ENCODE measurements at regions not wholly inside any gene's neighbourhood (a gene's known extent, or its start where the extent isn't known, plus 50 kb on each side); places are given as distances from the start of the nearest gene placed in this dataset.

DNA sequence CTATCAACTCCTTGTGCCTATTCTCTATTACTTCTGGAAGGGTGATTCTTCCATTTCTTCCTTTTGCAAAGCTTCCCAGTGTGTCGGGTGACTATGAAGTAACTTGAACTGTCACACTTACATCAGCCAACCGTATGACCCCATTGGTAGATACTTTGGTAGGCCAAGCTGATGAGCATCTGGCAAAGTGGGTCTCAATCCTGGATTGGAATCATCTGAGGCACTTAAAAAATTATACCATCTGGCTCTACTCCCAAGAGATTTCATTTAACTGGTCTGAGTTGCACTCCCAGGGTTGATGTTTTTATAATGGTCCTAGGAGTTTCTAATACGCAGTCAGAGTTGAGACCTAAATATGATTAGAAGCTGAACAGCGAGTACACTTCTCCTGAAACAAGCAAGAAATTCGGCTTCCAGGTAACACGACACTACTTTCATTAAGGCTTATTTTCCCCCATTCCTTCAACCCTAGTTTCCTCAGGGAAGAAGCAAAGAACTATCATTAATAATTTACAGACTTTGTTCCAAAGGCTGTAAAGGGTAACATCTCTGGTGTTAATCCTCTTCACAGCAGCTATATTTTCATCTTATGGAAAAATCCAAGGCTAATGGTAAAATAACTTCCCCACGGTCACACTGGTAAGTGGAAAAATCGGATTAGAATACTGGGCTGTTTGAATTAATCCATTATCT lies 76.8 kb downstream of the PDE6H start:
- H3K27me3 ChIP-seq (replicated peaks in 1 of 4; ENCODE audit: control extremely low read depth in 1 of 4, control insufficient read depth in 3 of 4, insufficient read depth in 4 of 4, low read length in 3 of 4) = no peaks in the 10 kb centered on the region
- ChIA-PET POLR2A (no interaction called here), CTCF (no interaction called here)
- H3K9me3 Mint-ChIP-seq (ENCODE audit: insufficient read depth) = no peaks in the 10 kb centered on the region
- no peaks in the 10 kb centered on the region for H3K36me3 ChIP-seq (replicated peaks in 1 of 2; ENCODE audit: control extremely low read depth in 1 of 2, control insufficient read depth in 1 of 2, extremely low read depth in 1 of 2, insufficient read depth in 2 of 2, low read length in 1 of 2)
- DNase-seq (no peak), ATAC-seq (ENCODE audit: low read depth) (no peak)
- no peaks in the 10 kb centered on the region for H3K9me3 ChIP-seq (ENCODE audit: control extremely low read depth in 1 of 3, control insufficient read depth in 2 of 3, insufficient read depth in 1 of 3, low read length in 2 of 3)
- no peaks in the 10 kb centered on the region for H3K4me1 Mint-ChIP-seq
- no peak overlapping the region for H3K27ac Mint-ChIP-seq
- intact Hi-C loops (cut with micrococcal nuclease) = no loop called here
- H3K4me3 Mint-ChIP-seq = no peak overlapping the region
- H3K9ac ChIP-seq (ENCODE audit: low read length) = no peak overlapping the region
- H3K4me1 ChIP-seq (ENCODE audit: control insufficient read depth in 2 of 2, insufficient read depth in 2 of 2, low read length in 2 of 2) = no peaks in the 10 kb centered on the region
- H3K79me2 ChIP-seq (ENCODE audit: control insufficient read depth, insufficient read depth, low read length) = no peaks in the 10 kb centered on the region
- H2AFZ ChIP-seq (ENCODE audit: insufficient read depth, low read depth, low read length, poor library complexity, severe bottlenecking) = no peak overlapping the region
- no peak overlapping the region for H3K27ac ChIP-seq (ENCODE audit: low read length in 2 of 2)
- H3K4me3 ChIP-seq (ENCODE audit: control extremely low read depth in 1 of 5, extremely low read depth in 1 of 5, insufficient read depth in 1 of 5, low read depth in 2 of 5, low read length in 4 of 5) = no peak overlapping the region
- H3K27me3 Mint-ChIP-seq = no peaks in the 10 kb centered on the region
- H4K20me1 ChIP-seq (ENCODE audit: control insufficient read depth, insufficient read depth, low read length, poor library complexity, severe bottlenecking) = no peaks in the 10 kb centered on the region
- TF ChIP-seq, protein P1, sequence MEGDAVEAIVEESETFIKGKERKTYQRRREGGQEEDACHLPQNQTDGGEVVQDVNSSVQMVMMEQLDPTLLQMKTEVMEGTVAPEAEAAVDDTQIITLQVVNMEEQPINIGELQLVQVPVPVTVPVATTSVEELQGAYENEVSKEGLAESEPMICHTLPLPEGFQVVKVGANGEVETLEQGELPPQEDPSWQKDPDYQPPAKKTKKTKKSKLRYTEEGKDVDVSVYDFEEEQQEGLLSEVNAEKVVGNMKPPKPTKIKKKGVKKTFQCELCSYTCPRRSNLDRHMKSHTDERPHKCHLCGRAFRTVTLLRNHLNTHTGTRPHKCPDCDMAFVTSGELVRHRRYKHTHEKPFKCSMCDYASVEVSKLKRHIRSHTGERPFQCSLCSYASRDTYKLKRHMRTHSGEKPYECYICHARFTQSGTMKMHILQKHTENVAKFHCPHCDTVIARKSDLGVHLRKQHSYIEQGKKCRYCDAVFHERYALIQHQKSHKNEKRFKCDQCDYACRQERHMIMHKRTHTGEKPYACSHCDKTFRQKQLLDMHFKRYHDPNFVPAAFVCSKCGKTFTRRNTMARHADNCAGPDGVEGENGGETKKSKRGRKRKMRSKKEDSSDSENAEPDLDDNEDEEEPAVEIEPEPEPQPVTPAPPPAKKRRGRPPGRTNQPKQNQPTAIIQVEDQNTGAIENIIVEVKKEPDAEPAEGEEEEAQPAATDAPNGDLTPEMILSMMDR (IDR thresholded peaks at IDR 0.05) = no peak
- no peak for TF ChIP-seq EZH2 (IDR thresholded peaks at IDR 0.05; ENCODE audit: borderline replicate concordance, insufficient read depth, low read depth, low read length, poor library complexity, severe bottlenecking)
- 100% methylated on average over 1 of the region's 8 CpGs for WGBS (ENCODE audit: insufficient coverage)
- H3K4me2 ChIP-seq (replicated peaks; ENCODE audit: low read depth, low read length, poor library complexity, severe bottlenecking) = no peak overlapping the region

DNA sequence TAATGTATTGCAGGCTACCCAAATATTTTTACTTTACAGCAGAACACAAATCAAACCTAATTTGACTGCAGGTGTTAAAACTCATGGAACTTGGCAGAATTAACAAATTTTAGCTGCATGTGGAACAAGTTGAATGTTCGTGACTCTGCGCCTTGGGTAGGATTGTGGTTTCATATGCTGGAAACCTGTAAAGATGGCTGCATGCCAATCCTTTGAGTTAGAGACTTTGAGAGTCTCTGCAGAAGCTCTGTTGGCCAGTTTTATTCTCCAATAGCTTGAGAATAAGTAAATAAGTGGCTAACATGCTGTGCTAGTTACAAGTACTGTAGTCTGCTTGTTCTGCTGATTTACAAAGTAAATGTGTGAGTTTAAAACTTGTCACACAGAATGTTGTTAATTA lies 77.8 kb downstream of the PDE6H start:
- DNase-seq = no peak
- H3K27ac ChIP-seq (ENCODE audit: low read length in 2 of 2) = no peak overlapping the region

More for the DNA sequence above, 77.8 kb downstream of the PDE6H start:
- Mint-ChIP-seq H3K27ac (no peak overlapping the region), H3K9me3 (ENCODE audit: insufficient read depth) (no peaks in the 10 kb centered on the region), H3K4me3 (no peak overlapping the region), H3K27me3 (no peaks in the 10 kb centered on the region), H3K4me1 (no peaks in the 10 kb centered on the region)
- ATAC-seq (ENCODE audit: low read depth) = no peak
- 45% methylated on average over 2 of the region's 2 CpGs for WGBS (ENCODE audit: insufficient coverage)
- no peaks in the 10 kb centered on the region for H3K27me3 ChIP-seq (replicated peaks in 1 of 4; ENCODE audit: control extremely low read depth in 1 of 4, control insufficient read depth in 3 of 4, insufficient read depth in 4 of 4, low read length in 3 of 4)
- H3K9ac ChIP-seq (ENCODE audit: low read length) = no peak overlapping the region
- H4K20me1 ChIP-seq (ENCODE audit: control insufficient read depth, insufficient read depth, low read length, poor library complexity, severe bottlenecking) = no peaks in the 10 kb centered on the region
- H3K36me3 ChIP-seq (replicated peaks in 1 of 2; ENCODE audit: control extremely low read depth in 1 of 2, control insufficient read depth in 1 of 2, extremely low read depth in 1 of 2, insufficient read depth in 2 of 2, low read length in 1 of 2) = no peaks in the 10 kb centered on the region
- TF ChIP-seq, protein P1 (IDR thresholded peaks at IDR 0.05) = no peak
- TF ChIP-seq EZH2 (IDR thresholded peaks at IDR 0.05; ENCODE audit: borderline replicate concordance, insufficient read depth, low read depth, low read length, poor library complexity, severe bottlenecking) = no peak
- POLR2A ChIA-PET = no interaction called here
- H3K4me1 ChIP-seq (ENCODE audit: control insufficient read depth in 2 of 2, insufficient read depth in 2 of 2, low read length in 2 of 2) = no peaks in the 10 kb centered on the region
- H3K4me2 ChIP-seq (replicated peaks; ENCODE audit: low read depth, low read length, poor library complexity, severe bottlenecking) = no peak overlapping the region
- H3K9me3 ChIP-seq (ENCODE audit: control extremely low read depth in 1 of 3, control insufficient read depth in 2 of 3, insufficient read depth in 1 of 3, low read length in 2 of 3) = no peaks in the 10 kb centered on the region
- intact Hi-C loops (cut with micrococcal nuclease) = no loop called here
- CTCF ChIA-PET = no interaction called here
- no peak overlapping the region for H2AFZ ChIP-seq (ENCODE audit: insufficient read depth, low read depth, low read length, poor library complexity, severe bottlenecking)
- H3K79me2 ChIP-seq (ENCODE audit: control insufficient read depth, insufficient read depth, low read length) = no peaks in the 10 kb centered on the region
- H3K4me3 ChIP-seq (ENCODE audit: control extremely low read depth in 1 of 5, extremely low read depth in 1 of 5, insufficient read depth in 1 of 5, low read depth in 2 of 5, low read length in 4 of 5) = no peak overlapping the region
